Skeletal muscle cell (primary cell): ENCODE measurements at regions not wholly inside any gene's neighbourhood (a gene's known extent, or its start where the extent isn't known, plus 50 kb on each side); places are given as distances from the start of the nearest gene placed in this dataset.
"Not testable (repeated sequence)": the region's sequence is repeated elsewhere in the genome, so short reads cannot be mapped to it uniquely, and the experiment has no call there.

ENCODE experiments used
- DNase-seq: peaks from one replicate; pipeline ENCODE4 v3.0.0-alpha.2; 2010; ENCODE audit warnings: low read depth
- H3K4me3 ChIP-seq: 2 replicates; pipeline ENCODE4 v1.5.1; 2011; ENCODE audit warnings: low read depth, mild to moderate bottlenecking, control low read depth, low read length, moderate library complexity

DNA sequence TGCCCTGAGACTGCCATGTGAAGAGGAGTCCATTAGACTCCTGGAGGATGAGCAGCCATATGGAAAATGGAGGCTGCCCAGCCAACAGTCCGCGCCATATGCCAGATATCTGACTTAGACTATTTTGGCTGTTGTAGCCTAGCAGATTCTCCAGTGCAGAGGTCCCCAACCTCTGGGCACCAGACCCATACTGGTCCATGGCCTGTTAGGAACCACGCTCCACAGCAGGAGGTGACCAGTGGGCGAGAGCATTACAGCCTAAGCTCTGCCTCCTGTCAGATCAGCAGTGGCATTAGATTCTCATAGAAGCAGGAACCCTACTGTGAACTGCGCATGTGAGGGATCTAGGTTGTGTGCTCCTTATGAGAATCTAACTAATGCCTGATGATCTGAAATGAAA, 851.9 kb downstream of the NR2F1-AS1 start:
- H3K4me3 ChIP-seq = no peak overlapping the region
- no peak for DNase-seq

DNA sequence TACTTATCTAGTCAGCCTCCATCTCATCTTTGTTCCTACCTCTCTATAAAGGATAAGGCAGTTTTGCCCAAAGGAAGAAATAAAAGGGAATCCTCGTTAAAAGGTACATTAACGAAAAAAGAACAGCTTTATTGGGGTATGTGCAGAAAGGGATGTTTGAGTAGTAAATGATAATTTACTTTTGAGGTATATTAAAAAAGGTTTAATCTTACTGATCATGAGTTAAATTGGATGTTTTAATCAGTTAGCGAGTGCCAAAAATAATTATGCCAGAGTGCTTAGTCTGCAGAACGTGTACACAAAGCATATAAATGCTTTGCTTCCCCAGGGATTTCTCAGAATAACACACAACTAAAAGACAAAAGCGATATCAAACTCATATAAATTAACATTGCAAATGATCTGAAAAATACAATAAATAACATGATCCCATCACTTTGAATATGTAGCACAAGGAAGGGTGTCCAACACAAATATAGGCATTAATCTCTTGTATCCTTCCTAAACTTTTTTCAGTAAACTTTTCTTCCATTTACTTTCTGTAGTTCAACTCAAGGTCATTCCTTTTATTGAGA, 865.0 kb downstream of the NR2F1-AS1 start:
- no peak overlapping the region for H3K4me3 ChIP-seq
- DNase-seq = no peak

DNA sequence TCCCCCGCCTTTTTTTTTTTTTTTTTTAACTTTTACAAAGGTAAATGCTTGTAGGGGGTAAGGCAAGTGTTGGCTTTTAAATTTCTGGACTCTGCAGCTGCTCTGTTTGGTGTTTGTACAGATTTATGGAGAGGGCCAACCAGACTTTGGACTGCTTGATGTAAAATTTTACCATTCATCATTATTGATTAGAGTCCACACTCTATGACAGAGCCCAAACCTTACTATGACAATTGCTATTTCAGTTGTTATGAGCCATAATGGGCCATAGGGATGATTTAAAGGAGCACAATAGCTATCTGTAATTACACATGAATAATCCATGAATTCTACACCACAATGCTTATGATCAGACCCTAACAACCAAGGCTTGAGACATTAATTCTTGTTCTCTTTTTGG, 867.2 kb downstream of the NR2F1-AS1 start:
- DNase-seq = no peak
- no peak overlapping the region for H3K4me3 ChIP-seq

GRCh38 chr5:92713335-92713743, 867.7 kb downstream of the NR2F1-AS1 start:
- H3K4me3 ChIP-seq = no peak overlapping the region

GRCh38 chr5:92711956-92712355, 869.1 kb downstream of the NR2F1-AS1 start:
- DNase-seq = no peak

More at GRCh38 chr5:92713335-92713743, 867.7 kb downstream of the NR2F1-AS1 start:
- DNase-seq = no peak

DNA sequence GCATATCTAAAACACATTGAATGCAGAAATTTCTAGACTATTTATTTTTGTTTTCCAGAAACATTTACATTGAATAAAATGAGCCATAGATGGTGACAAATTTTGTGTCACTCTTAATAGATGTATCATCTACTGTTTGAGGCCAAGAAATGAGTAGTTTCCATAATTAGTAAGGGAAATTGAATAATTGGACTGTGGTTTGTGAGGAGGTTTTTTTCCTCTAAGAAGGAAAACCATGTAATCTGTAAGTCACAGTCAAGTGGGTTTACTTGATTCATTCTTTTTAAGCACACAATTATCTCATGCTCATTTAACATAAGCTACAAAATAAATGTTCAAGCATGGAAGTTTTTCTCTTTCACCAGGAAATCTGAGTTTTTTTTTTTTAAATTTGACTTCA, 876.4 kb downstream of the NR2F1-AS1 start:
- no peak overlapping the region for H3K4me3 ChIP-seq
- DNase-seq = no peak

More at GRCh38 chr5:92711956-92712355, 869.1 kb downstream of the NR2F1-AS1 start:
- H3K4me3 ChIP-seq = no peak overlapping the region

DNA sequence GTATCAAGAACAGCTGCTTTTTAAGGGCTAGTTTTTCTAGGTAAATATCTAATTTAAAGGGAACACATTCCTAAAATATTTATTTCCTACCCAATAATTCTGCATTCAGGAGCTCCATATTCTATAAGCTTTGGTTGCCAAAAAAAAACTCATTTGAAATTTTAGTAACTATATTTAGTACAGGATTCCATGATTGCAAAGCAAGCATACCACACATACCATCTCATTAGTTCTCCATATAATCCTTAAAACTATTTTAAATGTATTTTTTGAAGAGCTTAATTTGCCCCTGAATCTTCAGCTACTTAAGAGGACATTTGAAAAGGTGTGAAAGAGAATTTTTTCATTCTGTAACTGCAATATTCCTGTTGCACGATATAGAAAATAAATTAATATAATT, 877.0 kb downstream of the NR2F1-AS1 start:
- no peak overlapping the region for H3K4me3 ChIP-seq
- no peak for DNase-seq

GRCh38 chr5:92695123-92696003, 885.7 kb downstream of the NR2F1-AS1 start:
- DNase-seq = no peak
- H3K4me3 ChIP-seq = no peak overlapping the region

DNA sequence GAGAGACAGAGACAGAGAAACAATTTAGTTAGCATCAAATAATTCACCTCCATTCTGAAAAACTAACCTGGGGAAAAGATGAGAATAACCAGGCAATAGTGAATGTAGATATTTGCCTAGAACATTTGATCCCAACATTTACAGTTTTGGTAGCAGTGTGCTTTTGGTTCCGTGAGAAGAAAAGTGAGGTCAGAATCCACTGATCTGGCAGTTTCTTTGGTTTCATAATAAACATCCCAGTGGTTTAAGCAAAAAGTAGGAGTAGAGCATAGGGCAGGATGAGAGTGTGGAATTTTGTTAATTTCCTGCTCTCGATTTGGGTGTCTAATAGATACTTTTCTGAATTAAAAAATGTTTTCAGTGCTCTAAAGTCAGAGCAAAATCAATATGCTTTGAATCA, 887.0 kb downstream of the NR2F1-AS1 start:
- no peak for DNase-seq
- H3K4me3 ChIP-seq = no peak overlapping the region

DNA sequence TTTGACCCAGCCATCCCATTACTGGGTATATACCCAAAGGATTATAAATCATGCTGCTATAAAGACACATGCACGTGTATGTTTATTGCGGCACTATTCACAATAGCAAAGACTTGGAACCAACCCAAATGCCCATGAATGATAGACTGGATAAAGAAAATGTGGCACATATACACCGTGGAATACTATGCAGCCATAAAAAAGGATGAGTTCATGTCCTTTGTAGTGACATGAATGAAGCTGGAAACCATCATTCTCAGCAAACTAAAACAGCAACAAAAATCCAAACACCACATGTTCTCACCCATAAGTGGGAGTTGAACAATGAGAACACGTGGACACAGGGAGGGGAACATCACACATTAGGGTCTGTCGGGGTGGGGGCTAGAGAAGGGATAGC, 889.1 kb downstream of the NR2F1-AS1 start:
- not testable (repeated sequence) for DNase-seq, H3K4me3 ChIP-seq

GRCh38 chr5:92687821-92688722, 892.9 kb downstream of the NR2F1-AS1 start:
- H3K4me3 ChIP-seq = no peak overlapping the region

GRCh38 chr5:92678640-92679039, 902.4 kb downstream of the NR2F1-AS1 start:
- DNase-seq = no peak
- H3K4me3 ChIP-seq = no peak overlapping the region

More at GRCh38 chr5:92687821-92688722, 892.9 kb downstream of the NR2F1-AS1 start:
- peak; percentile 30 for DNase-seq

DNA sequence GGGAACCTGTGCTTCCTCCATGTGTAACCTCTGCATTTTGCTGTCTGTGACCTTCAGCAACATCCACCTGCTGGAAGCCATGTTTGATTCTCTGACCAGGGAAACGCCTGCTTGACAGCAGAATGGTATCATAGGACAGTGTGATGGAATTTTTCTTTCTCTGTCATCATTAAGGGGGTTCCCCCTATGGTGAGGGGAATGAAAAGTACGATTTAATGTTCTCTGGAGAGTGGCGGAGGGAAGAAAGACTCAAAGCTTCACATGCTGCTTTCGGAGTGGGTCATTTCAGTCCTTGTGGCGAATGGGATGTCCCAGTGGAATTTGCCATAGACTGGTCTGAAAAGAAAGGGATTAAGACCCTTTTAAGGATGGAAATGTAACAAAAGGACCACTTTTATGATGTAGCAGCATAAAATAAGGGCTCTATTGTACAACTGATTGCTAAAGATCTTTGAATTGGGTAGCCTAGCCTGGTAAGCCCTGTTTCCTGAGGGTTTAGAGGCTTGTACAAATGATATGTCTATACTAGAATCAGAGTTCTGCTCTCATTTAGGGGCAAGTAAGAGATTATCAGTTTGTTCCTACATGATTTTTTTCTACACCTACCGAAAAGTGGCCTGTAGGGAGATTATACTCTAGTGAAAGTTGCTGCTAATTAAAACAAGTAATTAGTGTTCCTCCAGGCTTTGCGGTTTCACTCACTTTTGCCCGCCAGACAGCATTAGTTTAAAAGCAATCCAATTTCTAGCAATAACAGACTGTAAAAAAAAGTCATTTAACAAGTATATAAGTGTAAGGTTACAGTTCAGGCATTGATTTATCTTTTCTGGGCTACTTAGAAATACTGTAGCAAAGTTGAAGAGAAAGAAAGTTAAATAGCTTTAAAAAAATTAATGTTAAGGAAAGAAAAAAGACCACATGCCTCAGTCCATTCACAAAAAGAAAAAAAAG, 904.5 kb downstream of the NR2F1-AS1 start:
- no peak for DNase-seq
- no peak overlapping the region for H3K4me3 ChIP-seq

DNA sequence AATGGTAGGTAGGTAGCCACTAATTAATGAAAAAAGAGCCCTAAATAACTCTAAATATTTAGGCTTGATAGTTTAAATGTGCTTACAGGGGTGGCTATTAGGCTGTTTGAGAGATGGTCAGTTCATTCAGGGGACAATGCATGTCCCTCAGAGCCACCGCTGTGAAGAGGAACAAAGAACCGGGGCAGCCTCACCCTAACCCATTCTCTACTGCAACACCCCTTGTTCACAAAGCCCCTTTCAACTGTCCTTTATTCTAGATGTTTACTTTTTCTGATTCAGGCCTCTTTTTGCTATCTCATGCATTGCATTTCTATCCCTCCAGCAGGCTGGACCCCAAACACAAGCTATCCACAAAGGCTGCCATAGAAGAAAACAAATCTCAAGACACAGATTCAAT, 906.7 kb downstream of the NR2F1-AS1 start:
- H3K4me3 ChIP-seq = no peak overlapping the region
- no peak for DNase-seq

GRCh38 chr5:92665506-92665905, 915.5 kb downstream of the NR2F1-AS1 start:
- H3K4me3 ChIP-seq = no peak overlapping the region
- DNase-seq = no peak

- H3K4me3 ChIP-seq = no peak overlapping the region
- DNase-seq = no peak
Observed at GRCh38 chr5:92662741-92663140, 918.3 kb downstream of the NR2F1-AS1 start.

- no peak overlapping the region for H3K4me3 ChIP-seq
Observed at GRCh38 chr5:92659246-92659645, 921.8 kb downstream of the NR2F1-AS1 start.

GRCh38 chr5:92654601-92655000, 926.4 kb downstream of the NR2F1-AS1 start:
- DNase-seq, H3K4me3 ChIP-seq: not testable (repeated sequence)

More at GRCh38 chr5:92659246-92659645, 921.8 kb downstream of the NR2F1-AS1 start:
- no peak for DNase-seq
